ENCODE measurements at regions not wholly inside any gene's neighbourhood (a gene's known extent, or its start where the extent isn't known, plus 50 kb on each side); places are given as distances from the start of the nearest gene placed in this dataset.

GRCh38 chr1:234836776-234837357 is 226.9 kb upstream of the IRF2BP2 start:
- Mint-ChIP-seq H3K27me3 (ENCODE audit: low read depth, unreplicated experiment) (peaks cover 3% of the 10 kb centered on the region), H3K27ac (ENCODE audit: unreplicated experiment) (no peak overlapping the region), H3K36me3 (ENCODE audit: low read depth, unreplicated experiment) (no peaks in the 10 kb centered on the region), H3K4me3 (ENCODE audit: unreplicated experiment) (no peak overlapping the region), H3K9me3 (ENCODE audit: unreplicated experiment) (peaks cover 4% of the 10 kb centered on the region), H3K4me1 (ENCODE audit: low read depth, unreplicated experiment) (peaks cover 11% of the 10 kb centered on the region)
- TF ChIP-seq EZH2 (IDR thresholded peaks at IDR 0.05; ENCODE audit: insufficient read depth, low read length) (no peak), CTCF (IDR thresholded peaks at IDR 0.05; ENCODE audit: insufficient read depth, low read depth, low read length) (no peak)
- Histone ChIP-seq H3K27me3 (ENCODE audit: insufficient read depth, low read length) (peaks cover 4% of the 10 kb centered on the region), H4K20me1 (ENCODE audit: insufficient read depth, low read length) (no peaks in the 10 kb centered on the region), H3K79me2 (ENCODE audit: insufficient read depth, low read length) (no peaks in the 10 kb centered on the region), H3K36me3 (ENCODE audit: insufficient read depth, low read length) (no peaks in the 10 kb centered on the region), H3K4me2 (ENCODE audit: low read length) (no peak overlapping the region), H3K9me3 (ENCODE audit: insufficient read depth, low read depth, low read length) (no peaks in the 10 kb centered on the region), H3K4me1 (ENCODE audit: insufficient read depth, low read length) (no peaks in the 10 kb centered on the region), H3K9ac (ENCODE audit: low read length) (no peak overlapping the region), H2AFZ (ENCODE audit: low read depth, low read length) (no peak overlapping the region), H3K27ac (ENCODE audit: low read depth, low read length) (no peak overlapping the region), H3K4me3 (ENCODE audit: insufficient read depth, low read depth, low read length) (no peak overlapping the region)
- FAIRE-seq (no peak), DNase-seq (ENCODE audit: low read depth) (no peak)

GRCh38 chr1:234836045-234836681 is 226.2 kb upstream of the IRF2BP2 start:
- H3K4me2 ChIP-seq (ENCODE audit: low read length): no peak overlapping the region
- no peaks in the 10 kb centered on the region for H3K36me3 ChIP-seq (ENCODE audit: insufficient read depth, low read length)
- no peak overlapping the region for H3K4me3 ChIP-seq (ENCODE audit: insufficient read depth, low read depth, low read length)
- Mint-ChIP-seq H3K27me3 (ENCODE audit: low read depth, unreplicated experiment) (peaks cover 3% of the 10 kb centered on the region), H3K27ac (ENCODE audit: unreplicated experiment) (no peak overlapping the region), H3K4me1 (ENCODE audit: low read depth, unreplicated experiment) (peaks cover 5% of the 10 kb centered on the region), H3K36me3 (ENCODE audit: low read depth, unreplicated experiment) (no peaks in the 10 kb centered on the region), H3K4me3 (ENCODE audit: unreplicated experiment) (no peak overlapping the region), H3K9me3 (ENCODE audit: unreplicated experiment) (peaks cover 2% of the 10 kb centered on the region)
- H3K27me3 ChIP-seq (ENCODE audit: insufficient read depth, low read length): peaks cover 4% of the 10 kb centered on the region
- H2AFZ ChIP-seq (ENCODE audit: low read depth, low read length): no peak overlapping the region
- H3K9ac ChIP-seq (ENCODE audit: low read length): no peak overlapping the region
- no peaks in the 10 kb centered on the region for H3K79me2 ChIP-seq (ENCODE audit: insufficient read depth, low read length)
- no peak overlapping the region for H3K27ac ChIP-seq (ENCODE audit: low read depth, low read length)
- no peak for TF ChIP-seq CTCF (IDR thresholded peaks at IDR 0.05; ENCODE audit: insufficient read depth, low read depth, low read length)
- DNase-seq (ENCODE audit: low read depth): no peak
- FAIRE-seq: no peak
- no peaks in the 10 kb centered on the region for H3K9me3 ChIP-seq (ENCODE audit: insufficient read depth, low read depth, low read length)
- H4K20me1 ChIP-seq (ENCODE audit: insufficient read depth, low read length): no peaks in the 10 kb centered on the region
- H3K4me1 ChIP-seq (ENCODE audit: insufficient read depth, low read length): no peaks in the 10 kb centered on the region

GRCh38 chr1:234835239-234835638 is 225.3 kb upstream of the IRF2BP2 start:
- no peaks in the 10 kb centered on the region for H3K4me1 Mint-ChIP-seq (ENCODE audit: low read depth, unreplicated experiment)
- TF ChIP-seq EZH2 (IDR thresholded peaks at IDR 0.05; ENCODE audit: insufficient read depth, low read length): no peak
- no peak for TF ChIP-seq CTCF (IDR thresholded peaks at IDR 0.05; ENCODE audit: insufficient read depth, low read depth, low read length)
- Histone ChIP-seq H3K79me2 (ENCODE audit: insufficient read depth, low read length) (no peaks in the 10 kb centered on the region), H3K4me1 (ENCODE audit: insufficient read depth, low read length) (no peaks in the 10 kb centered on the region), H3K9me3 (ENCODE audit: insufficient read depth, low read depth, low read length) (no peaks in the 10 kb centered on the region), H3K27ac (ENCODE audit: low read depth, low read length) (no peak overlapping the region), H3K4me3 (ENCODE audit: insufficient read depth, low read depth, low read length) (no peak overlapping the region), H3K27me3 (ENCODE audit: insufficient read depth, low read length) (peaks cover 4% of the 10 kb centered on the region), H2AFZ (ENCODE audit: low read depth, low read length) (no peak overlapping the region), H3K9ac (ENCODE audit: low read length) (no peak overlapping the region), H3K36me3 (ENCODE audit: insufficient read depth, low read length) (no peaks in the 10 kb centered on the region), H3K4me2 (ENCODE audit: low read length) (no peak overlapping the region), H4K20me1 (ENCODE audit: insufficient read depth, low read length) (no peaks in the 10 kb centered on the region)
- FAIRE-seq (no peak), DNase-seq (ENCODE audit: low read depth) (no peak)
- H3K27me3 Mint-ChIP-seq (ENCODE audit: low read depth, unreplicated experiment): peaks cover 3% of the 10 kb centered on the region
- H3K4me3 Mint-ChIP-seq (ENCODE audit: unreplicated experiment): no peak overlapping the region
- peaks cover 2% of the 10 kb centered on the region for H3K9me3 Mint-ChIP-seq (ENCODE audit: unreplicated experiment)
- no peak overlapping the region for H3K27ac Mint-ChIP-seq (ENCODE audit: unreplicated experiment)
- H3K36me3 Mint-ChIP-seq (ENCODE audit: low read depth, unreplicated experiment): no peaks in the 10 kb centered on the region

All from astrocyte (in vitro differentiated cells and primary cell).